Neuronal stem cell (in vitro differentiated cells): ENCODE measurements at regions not wholly inside any gene's neighbourhood (a gene's known extent, or its start where the extent isn't known, plus 50 kb on each side); places are given as distances from the start of the nearest gene placed in this dataset.

ENCODE experiments used
- DNase-seq: peaks from one replicate; pipeline ENCODE4 v3.0.0-alpha.2; 2013; ENCODE audit warnings: low spot score
- H2AFZ ChIP-seq: one replicate; pipeline ENCODE4 v1.6.1; 2013; ENCODE audit warnings: mild to moderate bottlenecking, low read length, inconsistent platforms
- H2AK5ac ChIP-seq: 2 replicates; pipeline ENCODE4 v1.6.1; 2013; ENCODE audit warnings: low read depth, mild to moderate bottlenecking, inconsistent platforms, low read length, moderate library complexity, mixed read lengths
- H2BK120ac ChIP-seq: 2 replicates; pipeline ENCODE4 v1.6.1; 2013; ENCODE audit warnings: low read depth, mild to moderate bottlenecking, inconsistent platforms, low read length, moderate library complexity, mixed read lengths
- H2BK12ac ChIP-seq: one replicate; pipeline ENCODE4 v1.6.1; 2013; ENCODE audit warnings: low read length, inconsistent platforms
- H2BK15ac ChIP-seq: 2 replicates; pipeline ENCODE4 v1.6.1; 2013; ENCODE audit warnings: mild to moderate bottlenecking, low read length, inconsistent platforms, mixed read lengths
- H2BK5ac ChIP-seq: one replicate; pipeline ENCODE4 v1.6.1; 2013; ENCODE audit warnings: inconsistent platforms, mild to moderate bottlenecking, low read length, moderate library complexity
- H3K14ac ChIP-seq: one replicate; pipeline ENCODE4 v1.6.1; 2013; ENCODE audit warnings: low read length, inconsistent platforms
- H3K18ac ChIP-seq: 2 replicates; pipeline ENCODE4 v1.6.1; 2013; ENCODE audit warnings: low read length, inconsistent platforms
- H3K23ac ChIP-seq: 2 replicates; pipeline ENCODE4 v1.6.1; 2013; ENCODE audit warnings: low read depth, mild to moderate bottlenecking, mixed read lengths, low read length, inconsistent platforms; ENCODE audit not compliant: poor library complexity
- H3K27ac ChIP-seq: replicated peaks from 3 replicates; pipeline ENCODE4 v1.5.1; 2013; ENCODE audit warnings: low read length, inconsistent platforms
- H3K27me3 ChIP-seq, 3 experiments: 2 replicates each; pipeline ENCODE4 v1.6.1; 2013; ENCODE audit warnings: low read length in 3 of 3, mild to moderate bottlenecking in 2 of 3, inconsistent platforms in 1 of 3, low read depth in 1 of 3, mixed read lengths in 1 of 3, moderate library complexity in 1 of 3; ENCODE audit not compliant: control insufficient read depth in 3 of 3, insufficient read depth in 3 of 3
- H3K36me3 ChIP-seq, 2 donors: replicated peaks in 1 of 2; 2 replicates each; pipeline ENCODE4 v1.6.1; 2013; ENCODE audit warnings: low read length in 2 of 2; ENCODE audit not compliant: control insufficient read depth in 2 of 2, insufficient read depth in 2 of 2
- H3K4ac ChIP-seq: 2 replicates; pipeline ENCODE4 v1.6.1; 2013; ENCODE audit warnings: inconsistent platforms, mild to moderate bottlenecking, low read length, moderate library complexity
- H3K4me1 ChIP-seq, 2 donors: 1 replicate in 1 of 2; 2 replicates in 1 of 2; pipeline ENCODE4 v1.6.1; 2013; ENCODE audit warnings: low read length in 2 of 2, low read depth in 1 of 2; ENCODE audit not compliant: control insufficient read depth in 2 of 2, insufficient read depth in 1 of 2
- H3K4me2 ChIP-seq: one replicate; pipeline ENCODE4 v1.6.1; 2013; ENCODE audit warnings: mild to moderate bottlenecking, low read length, inconsistent platforms; ENCODE audit not compliant: insufficient read depth, poor library complexity, severe bottlenecking
- H3K4me3 ChIP-seq, 2 donors: 2 replicates each; pipeline ENCODE4 v1.5.1; 2013; ENCODE audit warnings: low read length in 2 of 2, mild to moderate bottlenecking in 2 of 2, inconsistent platforms in 1 of 2, moderate library complexity in 1 of 2
- H3K79me1 ChIP-seq: one replicate; pipeline ENCODE4 v1.6.1; 2013; ENCODE audit warnings: low read depth, mild to moderate bottlenecking, inconsistent platforms, low read length, moderate library complexity
- H3K9ac ChIP-seq: one replicate; pipeline ENCODE4 v1.6.1; 2013; ENCODE audit warnings: mild to moderate bottlenecking, low read depth, low read length, inconsistent platforms; ENCODE audit not compliant: poor library complexity
- H3K9me3 ChIP-seq, 2 donors: replicated peaks in 1 of 2; 2 replicates each; pipeline versions ENCODE3 to v1.6.1; 2013; ENCODE audit warnings: low read length in 2 of 2, mild to moderate bottlenecking in 2 of 2, inconsistent platforms in 1 of 2, low read depth in 1 of 2, mixed read lengths in 1 of 2, moderate library complexity in 1 of 2; ENCODE audit not compliant: control insufficient read depth in 2 of 2, insufficient read depth in 1 of 2
- H4K8ac ChIP-seq: one replicate; pipeline ENCODE4 v1.6.1; 2013; ENCODE audit warnings: low read depth, mild to moderate bottlenecking, inconsistent platforms, low read length, moderate library complexity
- H4K91ac ChIP-seq: one replicate; pipeline ENCODE4 v1.6.1; 2013; ENCODE audit warnings: low read length, low read depth, mild to moderate bottlenecking, inconsistent platforms; ENCODE audit not compliant: poor library complexity
- WGBS, 2 donors: extraction: QIAGEN DNeasy Blood & Tissue Kit; methylation state at CpG; one replicate each; pipeline ENCODE4 v1.1.7; 2013; ENCODE audit warnings: missing lambda C conversion rate in 2 of 2, mixed read lengths in 1 of 2; ENCODE audit not compliant: insufficient read length in 2 of 2, insufficient replicate concordance in 1 of 2; ENCODE audit errors: extremely low coverage in 2 of 2; 5-methylcytosine and 5-hydroxymethylcytosine counted together

DNA sequence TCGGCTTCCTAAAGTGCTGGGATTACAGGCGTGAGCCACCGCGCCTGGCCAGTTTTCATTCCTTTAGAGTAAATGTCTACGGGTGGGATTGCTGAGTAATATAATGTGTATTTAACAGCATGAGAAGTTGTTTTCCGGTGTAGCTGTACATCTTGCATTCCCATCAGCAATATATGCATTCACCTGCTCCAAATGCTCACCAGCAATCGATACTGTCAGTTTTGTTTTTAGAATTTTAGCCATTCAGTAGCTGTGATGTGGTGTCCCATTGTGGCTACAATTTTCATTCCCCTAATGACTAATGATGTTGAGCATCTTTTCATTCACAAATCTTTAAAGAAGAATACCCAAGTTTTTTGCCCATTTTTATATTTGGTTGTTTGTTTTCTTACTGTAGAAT, 134.8 kb upstream of the RGMA start:
- Histone ChIP-seq H3K4me3 (no peak overlapping the region), H4K8ac (no peak overlapping the region), H3K27me3 (no peaks in the 10 kb centered on the region), H2BK120ac (no peak overlapping the region), H2BK15ac (no peak overlapping the region), H3K9me3 (no peaks in the 10 kb centered on the region), H2AK5ac (no peak overlapping the region), H3K4ac (no peak overlapping the region), H3K14ac (no peak overlapping the region), H2BK5ac (no peak overlapping the region), H3K9ac (no peak overlapping the region), H2BK12ac (no peak overlapping the region), H3K36me3 (no peaks in the 10 kb centered on the region), H3K79me1 (no peaks in the 10 kb centered on the region), H3K27ac (no peak overlapping the region), H4K91ac (no peak overlapping the region), H2AFZ (no peak overlapping the region), H3K23ac (no peak overlapping the region), H3K4me2 (no peak overlapping the region), H3K18ac (no peak overlapping the region), H3K4me1 (no peaks in the 10 kb centered on the region)
- WGBS, 2 donors = no CpG with 5 or more reads among the region's 7 CpGs
- DNase-seq = no peak

DNA sequence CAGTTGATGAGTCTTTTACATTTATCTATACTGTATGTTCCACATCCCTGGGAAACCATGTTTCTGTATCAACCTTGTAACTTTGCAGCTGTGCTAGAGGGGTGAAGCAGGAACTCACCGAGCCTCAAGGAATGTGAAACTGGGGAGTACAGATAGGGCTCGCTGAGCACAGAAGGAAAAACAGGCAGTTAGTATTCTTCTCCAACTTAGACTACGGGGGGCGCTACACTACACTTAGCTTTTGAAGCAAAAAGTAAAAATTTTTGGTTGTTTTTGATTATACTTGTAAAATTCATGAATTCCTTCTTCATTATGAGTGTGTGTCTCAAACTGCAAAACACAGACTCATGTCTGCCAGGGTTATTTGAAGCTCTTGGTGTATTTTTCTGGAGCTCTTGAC, 132.7 kb upstream of the RGMA start:
- WGBS, 2 donors = no CpG with 5 or more reads among the region's 4 CpGs

DNA sequence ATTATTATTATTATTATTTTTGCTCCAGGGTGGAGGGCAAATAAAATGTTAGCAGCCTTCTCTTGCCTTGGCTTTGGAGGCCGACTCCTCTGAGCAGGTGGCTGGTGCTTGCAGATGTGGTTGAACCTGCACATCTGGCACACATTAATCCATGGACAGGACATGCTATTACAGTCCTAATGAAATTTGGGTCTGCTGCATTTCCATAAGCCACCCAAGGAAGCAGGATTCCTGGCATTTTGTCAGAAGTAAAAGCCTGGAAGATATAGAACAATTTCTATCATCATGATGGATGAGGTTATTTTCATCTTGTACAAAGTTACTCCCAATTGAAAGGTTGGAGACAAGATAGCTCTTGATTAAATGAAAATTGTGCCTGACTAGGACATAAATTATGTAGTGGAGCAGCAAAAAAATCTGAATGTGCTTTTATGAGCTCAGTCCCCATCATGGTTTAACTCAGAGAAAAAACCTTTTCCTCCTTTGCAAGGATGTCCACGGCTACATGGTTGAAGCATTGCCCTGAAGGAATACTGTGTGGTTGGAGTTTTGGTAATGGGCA, 130.9 kb upstream of the RGMA start:
- no peak overlapping the region for H2BK120ac ChIP-seq
- H3K9me3 ChIP-seq = no peaks in the 10 kb centered on the region
- H3K4me2 ChIP-seq = no peak overlapping the region
- no peak overlapping the region for H3K14ac ChIP-seq
- H2AFZ ChIP-seq = no peak overlapping the region
- WGBS, 2 donors = no CpG with 5 or more reads among the region's 2 CpGs
- peaks cover 0 to 5% of the 10 kb centered on the region in 2 donors for H3K4me1 ChIP-seq
- no peak overlapping the region for H3K9ac ChIP-seq
- no peak overlapping the region for H2AK5ac ChIP-seq
- no peaks in the 10 kb centered on the region for H3K27me3 ChIP-seq
- no peak for DNase-seq
- H3K4ac ChIP-seq = no peak overlapping the region
- no peak overlapping the region for H3K4me3 ChIP-seq
- H3K23ac ChIP-seq = no peak overlapping the region
- no peaks in the 10 kb centered on the region for H3K79me1 ChIP-seq
- no peak overlapping the region for H2BK12ac ChIP-seq
- H2BK5ac ChIP-seq = no peak overlapping the region
- no peak overlapping the region for H4K91ac ChIP-seq
- no peak overlapping the region for H4K8ac ChIP-seq
- no peak overlapping the region for H3K27ac ChIP-seq
- no peak overlapping the region for H3K18ac ChIP-seq
- H3K36me3 ChIP-seq = no peaks in the 10 kb centered on the region
- H2BK15ac ChIP-seq = no peak overlapping the region

More for the DNA sequence above, 132.7 kb upstream of the RGMA start:
- H3K4me1 ChIP-seq = peaks cover 0 to 5% of the 10 kb centered on the region in 2 donors
- no peak overlapping the region for H3K9ac ChIP-seq
- no peak overlapping the region for H2BK12ac ChIP-seq
- H3K27me3 ChIP-seq = no peaks in the 10 kb centered on the region
- no peak overlapping the region for H3K23ac ChIP-seq
- no peak overlapping the region for H4K91ac ChIP-seq
- no peaks in the 10 kb centered on the region for H3K79me1 ChIP-seq
- DNase-seq = no peak
- no peak overlapping the region for H3K18ac ChIP-seq
- H3K36me3 ChIP-seq = no peaks in the 10 kb centered on the region
- no peak overlapping the region for H2BK120ac ChIP-seq
- no peak overlapping the region for H2BK5ac ChIP-seq
- H3K4me2 ChIP-seq = no peak overlapping the region
- H2BK15ac ChIP-seq = no peak overlapping the region
- no peak overlapping the region for H3K27ac ChIP-seq
- no peak overlapping the region for H3K14ac ChIP-seq
- no peak overlapping the region for H4K8ac ChIP-seq
- H3K9me3 ChIP-seq = no peaks in the 10 kb centered on the region
- H3K4me3 ChIP-seq = no peak overlapping the region
- H2AK5ac ChIP-seq = no peak overlapping the region
- H3K4ac ChIP-seq = no peak overlapping the region
- no peak overlapping the region for H2AFZ ChIP-seq

DNA sequence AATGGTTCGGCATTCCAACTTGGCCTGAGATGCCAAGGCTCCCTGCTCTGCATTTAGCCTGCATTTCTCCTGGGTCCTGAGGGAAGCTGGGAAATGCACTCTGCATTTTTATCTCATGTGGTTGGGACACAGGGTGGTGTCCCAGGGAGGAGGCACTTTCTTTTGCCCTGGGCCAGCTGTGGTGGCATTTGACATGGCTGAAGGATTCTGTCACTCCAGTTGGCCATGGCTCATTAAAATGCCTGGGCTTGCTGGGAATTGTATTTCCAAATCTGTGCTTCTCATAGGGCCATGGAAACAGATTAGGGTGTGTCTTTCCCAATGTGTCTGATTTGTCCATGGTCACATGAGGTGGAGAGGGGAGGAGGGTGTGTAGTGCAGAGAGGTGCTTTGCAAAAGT, 128.3 kb upstream of the RGMA start:
- Histone ChIP-seq H2BK15ac (no peak overlapping the region), H3K18ac (no peak overlapping the region), H2AFZ (no peak overlapping the region), H3K4me2 (no peak overlapping the region), H3K27ac (no peak overlapping the region), H3K27me3 (no peaks in the 10 kb centered on the region), H2BK120ac (no peak overlapping the region), H3K9me3 (peaks cover 0 to 5% of the 10 kb centered on the region in 2 donors), H4K8ac (no peak overlapping the region), H3K9ac (no peak overlapping the region), H3K36me3 (no peaks in the 10 kb centered on the region), H2BK5ac (no peak overlapping the region), H3K4ac (no peak overlapping the region), H3K4me3 (no peak overlapping the region), H3K14ac (no peak overlapping the region), H3K23ac (no peak overlapping the region), H4K91ac (no peak overlapping the region), H2AK5ac (peak overlapping the region; percentile 7), H2BK12ac (no peak overlapping the region), H3K4me1 (peaks cover 0 to 5% of the 10 kb centered on the region in 2 donors), H3K79me1 (no peaks in the 10 kb centered on the region)
- WGBS, 2 donors = no CpG with 5 or more reads among the region's 1 CpG
- DNase-seq = no peak
